Colonic mucosa (tissue), 4 donors: ENCODE measurements at regions not wholly inside any gene's neighbourhood (a gene's known extent, or its start where the extent isn't known, plus 50 kb on each side); places are given as distances from the start of the nearest gene placed in this dataset.

ENCODE experiments used
- DNase-seq: peaks from one replicate; pipeline ENCODE4 v3.0.0-alpha.2; 2020
- H3K27ac ChIP-seq: fragments of 200-600 bp; one replicate; pipeline ENCODE4 v1.8.0; 2021
- H3K27me3 ChIP-seq: fragments of 200-600 bp; one replicate; pipeline ENCODE4 v1.8.0; 2021
- H3K36me3 ChIP-seq: fragments of 200-600 bp; one replicate; pipeline ENCODE4 v1.8.0; 2021
- H3K4me1 ChIP-seq: fragments of 200-600 bp; one replicate; pipeline ENCODE4 v1.8.0; 2021; ENCODE audit warnings: mild to moderate bottlenecking
- H3K4me3 ChIP-seq: fragments of 200-600 bp; one replicate; pipeline ENCODE4 v1.8.0; 2021
- H3K9ac ChIP-seq, 2 donors: one replicate each; pipeline ENCODE4 v1.7.0; 2013; ENCODE audit warnings: control low read depth in 2 of 2, low read depth in 2 of 2, low read length in 2 of 2
- H3K9me3 ChIP-seq: fragments of 200-600 bp; one replicate; pipeline ENCODE4 v1.8.0; 2021
- CTCF ChIP-seq: fragments of 200-600 bp; IDR thresholded peaks from one replicate; pipeline ENCODE4 v1.8.0; 2022; ENCODE audit warnings: antibody characterized with exemption, mild to moderate bottlenecking
- intact Hi-C: fragments of 100-400 bp; cut with DNase I; formaldehyde crosslinking; loops from one replicate; pipeline ENCODE4 v1.14.1; 2022
- donor health status: healthy.
- donor health status: DM: no; HTN: no; CAD: no.
- donor health status: DM: no; HTN: no; CAD: no.

- Histone ChIP-seq H3K36me3 (no peaks in the 10 kb centered on the region), H3K27me3 (no peaks in the 10 kb centered on the region), H3K4me3 (no peak overlapping the region), H3K9ac (no peak overlapping the region), H3K4me1 (no peaks in the 10 kb centered on the region), H3K9me3 (no peaks in the 10 kb centered on the region), H3K27ac (no peak overlapping the region)
- TF ChIP-seq CTCF: no peak
- DNase-seq: no peak
- intact Hi-C loops: no loop called here
Measured at GRCh38 chr13:33891196-33891742, 73.3 kb downstream of the RFC3 start.

GRCh38 chr13:33893559-33893958 is 75.6 kb downstream of the RFC3 start:
- Histone ChIP-seq H3K9me3 (no peaks in the 10 kb centered on the region), H3K4me3 (no peak overlapping the region), H3K27ac (no peak overlapping the region), H3K27me3 (no peaks in the 10 kb centered on the region), H3K36me3 (no peaks in the 10 kb centered on the region), H3K4me1 (no peaks in the 10 kb centered on the region), H3K9ac (no peak overlapping the region)
- TF ChIP-seq CTCF: no peak
- intact Hi-C loops: no loop called here
- DNase-seq: no peak

- H3K27me3 ChIP-seq: no peaks in the 10 kb centered on the region
- no peaks in the 10 kb centered on the region for H3K9me3 ChIP-seq
- H3K36me3 ChIP-seq: no peaks in the 10 kb centered on the region
- no peak overlapping the region for H3K27ac ChIP-seq
- intact Hi-C loops: no loop called here
- H3K9ac ChIP-seq: no peak overlapping the region
- no peak for DNase-seq
- H3K4me3 ChIP-seq: no peak overlapping the region
- TF ChIP-seq CTCF: no peak
- no peaks in the 10 kb centered on the region for H3K4me1 ChIP-seq
Measured at GRCh38 chr13:33904431-33904830, 86.5 kb downstream of the RFC3 start.

- H3K36me3 ChIP-seq: no peaks in the 10 kb centered on the region
- no peak overlapping the region for H3K27ac ChIP-seq
- DNase-seq: no peak
- no peaks in the 10 kb centered on the region for H3K27me3 ChIP-seq
- no peak for TF ChIP-seq CTCF
- no peaks in the 10 kb centered on the region for H3K4me1 ChIP-seq
- no peak overlapping the region for H3K4me3 ChIP-seq
- H3K9me3 ChIP-seq: no peaks in the 10 kb centered on the region
- intact Hi-C loops: no loop called here
- H3K9ac ChIP-seq: no peak overlapping the region
Measured at GRCh38 chr13:33908116-33908515, 90.2 kb downstream of the RFC3 start.

- no peak for TF ChIP-seq CTCF
- no peaks in the 10 kb centered on the region for H3K9me3 ChIP-seq
- intact Hi-C loops: no loop called here
- no peak overlapping the region for H3K9ac ChIP-seq
- no peak overlapping the region for H3K27ac ChIP-seq
- H3K36me3 ChIP-seq: no peaks in the 10 kb centered on the region
- H3K27me3 ChIP-seq: no peaks in the 10 kb centered on the region
- H3K4me3 ChIP-seq: no peak overlapping the region
- H3K4me1 ChIP-seq: no peaks in the 10 kb centered on the region
- no peak for DNase-seq
Measured at GRCh38 chr13:33910255-33910654, 92.3 kb downstream of the RFC3 start.
